GM18873 (cell line): ENCODE measurements at regions not wholly inside any gene's neighbourhood (a gene's known extent, or its start where the extent isn't known, plus 50 kb on each side); places are given as distances from the start of the nearest gene placed in this dataset.
"Not testable (repeated sequence)": the region's sequence is repeated elsewhere in the genome, so short reads cannot be mapped to it uniquely, and the experiment has no call there.

Source experiments
- ATAC-seq: cut with Tn5 transposase; IDR thresholded peaks from one replicate; pipeline ENCODE4 v1.9.1; 2021; ENCODE audit warnings: mild to moderate bottlenecking, moderate library complexity, moderate number of reproducible peaks; ENCODE audit not compliant: unreplicated experiment, low FRiP score

GRCh38 chr4:106604319-106605051 lies 235.9 kb upstream of the GIMD1 start:
- no peak for ATAC-seq

GRCh38 chr4:106603471-106603870 lies 234.9 kb upstream of the GIMD1 start:
- ATAC-seq = no peak

DNA sequence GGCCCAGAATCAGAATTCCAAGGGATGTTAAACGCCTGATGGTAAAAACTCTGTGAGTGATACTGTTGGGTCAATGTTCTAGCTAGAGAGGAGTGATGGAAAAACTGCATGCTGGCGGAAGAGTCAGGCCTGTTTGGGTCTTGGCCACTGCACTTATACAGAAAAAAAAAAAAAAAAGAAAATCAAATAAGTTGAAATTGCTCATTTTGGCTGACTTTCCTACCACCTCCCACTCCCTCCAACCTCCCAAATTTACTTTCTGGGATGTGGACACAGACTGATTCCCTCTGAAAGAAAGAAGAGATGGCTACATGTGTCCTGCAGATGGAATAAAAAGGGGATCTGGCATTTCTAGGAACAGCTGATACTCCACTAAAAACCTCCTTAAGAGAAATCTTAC lies 234.1 kb upstream of the GIMD1 start:
- no peak for ATAC-seq

GRCh38 chr4:106601519-106601918 lies 232.9 kb upstream of the GIMD1 start:
- ATAC-seq = no peak

- no peak for ATAC-seq
Observed at GRCh38 chr4:106595906-106596305, 227.3 kb upstream of the GIMD1 start.

- ATAC-seq = no peak
Observed at GRCh38 chr4:106594291-106594952, 225.8 kb upstream of the GIMD1 start.

GRCh38 chr4:106588891-106589290 lies 220.3 kb upstream of the GIMD1 start:
- ATAC-seq = no peak

DNA sequence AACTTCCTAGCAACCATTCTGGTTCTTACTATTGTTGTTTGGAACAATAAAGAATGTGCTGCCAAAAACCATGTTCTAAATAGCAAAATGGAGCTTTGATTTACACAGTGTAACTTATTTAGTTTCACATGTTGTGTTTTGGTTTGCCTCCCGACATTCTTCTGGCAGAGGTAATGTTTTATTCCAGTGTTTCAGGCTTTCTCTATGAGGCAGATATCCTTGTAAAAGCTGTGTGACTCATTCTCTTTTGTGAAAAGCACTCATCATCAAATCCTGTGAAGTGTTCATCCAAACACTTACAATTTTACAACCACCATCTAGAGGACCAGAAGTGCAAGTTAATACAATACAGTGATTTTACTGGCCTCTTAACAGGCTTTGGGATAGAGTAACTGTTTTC lies 219.0 kb upstream of the GIMD1 start:
- no peak for ATAC-seq

GRCh38 chr4:106585915-106586349 lies 217.4 kb upstream of the GIMD1 start:
- ATAC-seq = no peak

GRCh38 chr4:106584337-106584989 lies 215.9 kb upstream of the GIMD1 start:
- ATAC-seq = no peak

DNA sequence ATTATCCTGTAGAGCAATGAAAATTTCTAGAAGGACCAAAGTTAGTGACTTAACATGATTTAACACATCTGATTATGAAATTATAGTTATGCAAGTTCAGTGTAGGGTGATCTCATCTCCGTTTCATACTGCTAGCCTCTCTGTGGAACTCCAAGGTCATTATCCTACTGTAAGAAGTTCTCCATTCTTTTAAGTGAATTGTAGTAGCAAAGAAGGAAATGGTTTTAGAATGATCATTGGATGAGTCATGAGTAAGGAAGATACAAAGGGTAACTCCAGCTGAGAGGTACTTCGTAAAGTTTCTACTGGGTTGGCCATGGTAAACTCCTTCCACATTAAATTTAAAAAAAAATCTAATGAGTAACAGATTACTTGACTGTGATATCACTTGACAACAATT lies 215.0 kb upstream of the GIMD1 start:
- ATAC-seq = no peak

- no peak for ATAC-seq
Observed at GRCh38 chr4:106583108-106583507, 214.5 kb upstream of the GIMD1 start.

DNA sequence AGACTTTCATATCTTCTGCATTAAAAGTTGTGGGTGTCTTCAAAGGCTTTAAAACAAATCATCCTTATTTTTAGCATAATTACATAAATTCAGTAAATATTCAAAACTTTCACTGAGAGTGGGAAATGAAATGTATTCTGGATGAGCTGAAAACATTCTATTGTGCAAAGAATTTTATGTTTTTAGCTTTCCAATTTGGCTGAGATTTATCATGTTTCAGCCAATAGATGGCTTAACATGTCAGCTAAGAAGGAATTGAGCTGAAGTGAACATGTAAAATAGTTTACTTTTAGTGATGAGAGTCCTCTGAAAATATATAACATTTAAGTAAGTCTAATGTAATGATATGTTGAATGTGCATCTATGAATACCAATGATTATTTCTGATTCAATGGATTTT lies 213.5 kb upstream of the GIMD1 start:
- ATAC-seq = no peak

DNA sequence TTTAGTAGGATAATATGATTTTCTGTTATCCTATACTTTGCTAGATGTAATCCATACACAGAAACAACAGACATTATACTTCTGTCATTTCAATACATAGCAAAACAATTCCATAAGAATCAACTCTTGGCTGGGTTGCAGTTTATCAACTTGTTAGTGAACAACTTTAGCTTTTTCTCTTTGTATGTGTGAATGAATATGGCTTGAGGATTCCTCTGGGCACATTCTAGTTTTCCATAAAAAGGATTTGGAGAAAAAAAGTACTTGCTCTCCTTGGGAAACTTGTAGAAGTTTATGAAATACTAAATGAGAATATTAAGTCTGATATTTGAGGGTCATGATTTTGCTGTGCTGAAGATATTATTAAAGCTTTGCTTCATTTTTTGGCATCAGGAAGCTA lies 210.7 kb upstream of the GIMD1 start:
- no peak for ATAC-seq

- ATAC-seq = no peak
Observed at GRCh38 chr4:106569146-106570031, 200.8 kb upstream of the GIMD1 start.

- ATAC-seq = no peak
Observed at GRCh38 chr4:106565727-106566126, 197.1 kb upstream of the GIMD1 start.

GRCh38 chr4:106563637-106564036 lies 195.1 kb upstream of the GIMD1 start:
- ATAC-seq = not testable (repeated sequence)

DNA sequence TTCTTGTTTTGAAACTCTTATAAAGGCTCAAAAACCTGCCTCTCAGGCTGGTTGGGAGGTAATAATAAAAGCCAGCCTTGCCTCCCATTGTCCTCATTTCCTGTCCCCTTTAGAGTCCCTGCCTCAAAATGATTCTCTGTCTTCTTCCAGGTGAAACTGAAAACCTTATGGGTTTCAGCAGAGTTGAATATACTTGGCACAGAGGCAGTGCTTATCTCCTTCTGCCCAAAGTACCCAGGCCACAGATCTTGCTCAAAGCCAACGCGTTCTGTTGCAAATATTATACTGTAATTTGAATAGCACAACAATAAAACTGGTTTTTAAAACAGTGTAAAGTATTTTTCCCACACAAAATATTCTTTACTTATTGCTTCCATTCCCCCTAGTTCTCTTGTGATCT lies 183.1 kb upstream of the GIMD1 start:
- ATAC-seq = no peak

- ATAC-seq = no peak
Observed at GRCh38 chr4:106548446-106549044, 180.0 kb upstream of the GIMD1 start.

DNA sequence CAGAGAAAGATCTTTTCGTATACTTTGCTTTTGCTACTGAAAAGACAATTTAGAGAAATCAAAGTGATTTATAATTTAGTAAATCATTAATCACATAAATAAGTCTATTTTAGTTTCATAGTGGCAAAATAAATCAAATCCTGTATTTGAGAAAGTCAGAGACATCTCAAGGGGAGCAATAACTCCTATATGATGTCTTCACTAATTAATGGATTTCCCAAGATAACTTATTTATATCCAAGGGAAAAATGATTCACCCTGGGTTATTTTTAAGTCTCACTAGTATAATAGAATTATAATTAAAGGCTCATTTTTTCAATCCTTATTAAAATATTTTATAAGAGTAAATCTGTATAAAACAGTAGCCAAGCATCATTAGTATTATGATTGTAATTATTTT lies 177.8 kb upstream of the GIMD1 start:
- no peak for ATAC-seq
